Skeletal muscle satellite cell (primary cell): ENCODE measurements at regions not wholly inside any gene's neighbourhood (a gene's known extent, or its start where the extent isn't known, plus 50 kb on each side); places are given as distances from the start of the nearest gene placed in this dataset.

Experiments used
- H3K27me3 ChIP-seq: 2 replicates; pipeline ENCODE4 v1.7.0; 2013; ENCODE audit warnings: low read length; ENCODE audit not compliant: control insufficient read depth, insufficient read depth
- H3K36me3 ChIP-seq: 2 replicates; pipeline ENCODE4 v1.7.0; 2013; ENCODE audit warnings: mild to moderate bottlenecking, control low read depth, low read length; ENCODE audit not compliant: insufficient read depth
- H3K4me1 ChIP-seq: 2 replicates; pipeline ENCODE4 v1.7.0; 2013; ENCODE audit warnings: low read length; ENCODE audit not compliant: control insufficient read depth, insufficient read depth
- H3K4me2 ChIP-seq: 2 replicates; pipeline ENCODE4 v1.7.0; 2013; ENCODE audit warnings: mild to moderate bottlenecking, low read length
- H3K4me3 ChIP-seq: 2 replicates; pipeline ENCODE4 v1.7.0; 2013; ENCODE audit warnings: low read length
- H3K9ac ChIP-seq: 2 replicates; pipeline ENCODE4 v1.7.0; 2013; ENCODE audit warnings: mild to moderate bottlenecking, low read depth, low read length, moderate library complexity
- H3K9me3 ChIP-seq: replicated peaks from 2 replicates; pipeline ENCODE4 v1.7.0; 2013; ENCODE audit warnings: mild to moderate bottlenecking, control low read depth, low read length

- Histone ChIP-seq H3K4me1 (no peaks in the 10 kb centered on the region), H3K27me3 (no peaks in the 10 kb centered on the region), H3K9ac (no peak overlapping the region), H3K4me2 (no peak overlapping the region), H3K36me3 (no peaks in the 10 kb centered on the region), H3K9me3 (no peaks in the 10 kb centered on the region), H3K4me3 (no peak overlapping the region)
Observed at GRCh38 chr9:29822458-29822857, 2249.2 kb upstream of the C9orf72 start.

DNA sequence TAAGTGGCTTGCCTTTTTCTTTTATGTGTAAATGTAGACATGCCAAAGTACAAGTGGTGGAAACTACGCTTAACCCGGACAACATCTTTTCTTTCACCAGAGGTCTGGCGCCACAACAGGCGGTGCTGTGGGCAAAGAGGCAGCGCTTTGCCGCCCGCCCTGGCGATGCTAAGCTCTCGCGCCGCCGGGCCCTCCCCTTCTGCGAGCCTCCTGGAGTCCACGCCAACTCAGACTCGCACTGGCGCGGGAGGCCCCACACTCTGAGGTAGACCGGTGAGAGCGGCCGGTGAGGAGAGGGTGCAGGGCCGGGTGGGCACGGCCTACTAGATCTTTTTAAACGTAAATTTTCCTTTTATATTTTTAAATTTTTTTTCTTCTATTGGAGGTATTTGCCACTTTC is 2253.1 kb upstream of the C9orf72 start:
- Histone ChIP-seq H3K27me3 (no peaks in the 10 kb centered on the region), H3K9me3 (no peaks in the 10 kb centered on the region), H3K4me1 (no peaks in the 10 kb centered on the region), H3K4me3 (no peak overlapping the region), H3K4me2 (no peak overlapping the region), H3K36me3 (no peaks in the 10 kb centered on the region), H3K9ac (no peak overlapping the region)

- Histone ChIP-seq H3K4me2 (no peak overlapping the region), H3K4me1 (no peaks in the 10 kb centered on the region), H3K27me3 (no peaks in the 10 kb centered on the region), H3K4me3 (no peak overlapping the region), H3K36me3 (no peaks in the 10 kb centered on the region), H3K9me3 (no peaks in the 10 kb centered on the region), H3K9ac (no peak overlapping the region)
Observed at GRCh38 chr9:29830821-29831220, 2257.5 kb upstream of the C9orf72 start.

DNA sequence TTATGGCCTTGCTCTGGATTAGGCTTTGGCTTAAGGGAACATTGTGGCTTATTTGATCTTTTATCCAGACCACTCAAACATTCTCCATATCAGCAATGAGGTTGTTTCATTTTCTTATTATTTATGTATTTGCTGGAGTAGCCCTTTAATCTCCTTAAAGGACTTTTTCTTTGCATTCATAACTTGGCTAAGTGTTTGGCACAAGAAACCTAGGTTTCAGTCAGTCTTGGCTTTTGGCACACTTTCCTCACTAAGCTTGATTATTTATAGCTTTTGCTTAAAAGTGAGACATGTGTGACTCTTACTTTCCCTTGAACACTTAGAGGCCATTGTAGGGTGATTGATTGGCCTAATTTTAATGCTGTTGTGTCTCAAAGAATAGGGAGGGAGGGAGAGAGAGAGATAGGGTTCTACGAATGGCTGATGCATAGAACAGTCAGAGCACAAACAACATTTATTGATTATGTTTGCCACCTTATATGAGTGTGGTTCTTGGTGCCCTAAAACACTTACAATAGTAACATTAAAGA is 2265.3 kb upstream of the C9orf72 start:
- H3K9ac ChIP-seq, result no peak overlapping the region
- no peaks in the 10 kb centered on the region for H3K36me3 ChIP-seq
- no peaks in the 10 kb centered on the region for H3K27me3 ChIP-seq
- no peaks in the 10 kb centered on the region for H3K9me3 ChIP-seq
- H3K4me3 ChIP-seq, result no peak overlapping the region
- no peak overlapping the region for H3K4me2 ChIP-seq
- H3K4me1 ChIP-seq, result no peaks in the 10 kb centered on the region

- Histone ChIP-seq H3K4me3 (no peak overlapping the region), H3K9ac (no peak overlapping the region), H3K9me3 (peaks cover 2% of the 10 kb centered on the region), H3K36me3 (no peaks in the 10 kb centered on the region), H3K4me1 (no peaks in the 10 kb centered on the region), H3K27me3 (no peaks in the 10 kb centered on the region), H3K4me2 (no peak overlapping the region)
Observed at GRCh38 chr9:29844251-29844650, 2271.0 kb upstream of the C9orf72 start.

- H3K4me2 ChIP-seq, result no peak overlapping the region
- no peaks in the 10 kb centered on the region for H3K27me3 ChIP-seq
- H3K4me1 ChIP-seq, result no peaks in the 10 kb centered on the region
- H3K4me3 ChIP-seq, result no peak overlapping the region
- H3K9me3 ChIP-seq, result peaks cover 2% of the 10 kb centered on the region
- H3K9ac ChIP-seq, result no peak overlapping the region
- H3K36me3 ChIP-seq, result no peaks in the 10 kb centered on the region
Observed at GRCh38 chr9:29850664-29851063, 2277.4 kb upstream of the C9orf72 start.

DNA sequence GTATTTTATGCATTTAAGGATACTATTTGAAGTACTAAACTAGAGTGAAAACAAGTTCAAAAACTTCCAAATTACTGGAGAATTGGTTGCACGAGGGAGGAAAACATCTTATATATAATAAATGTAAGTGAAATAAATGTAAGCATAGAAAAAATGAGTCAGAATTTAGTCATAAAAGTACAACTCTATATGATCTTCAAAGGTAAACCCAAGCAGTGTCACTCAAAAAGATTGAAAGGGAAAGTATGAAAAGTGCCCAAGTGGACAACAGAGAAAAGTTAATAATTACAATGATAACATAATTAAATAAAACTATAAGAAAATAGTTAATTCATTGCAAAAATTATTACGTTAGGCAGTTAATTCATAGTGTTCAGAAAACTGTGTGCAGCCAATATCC is 2288.5 kb upstream of the C9orf72 start:
- H3K4me3 ChIP-seq, result no peak overlapping the region
- H3K9ac ChIP-seq, result no peak overlapping the region
- H3K36me3 ChIP-seq, result no peaks in the 10 kb centered on the region
- H3K4me2 ChIP-seq, result no peak overlapping the region
- no peaks in the 10 kb centered on the region for H3K4me1 ChIP-seq
- H3K9me3 ChIP-seq, result no peaks in the 10 kb centered on the region
- H3K27me3 ChIP-seq, result no peaks in the 10 kb centered on the region

DNA sequence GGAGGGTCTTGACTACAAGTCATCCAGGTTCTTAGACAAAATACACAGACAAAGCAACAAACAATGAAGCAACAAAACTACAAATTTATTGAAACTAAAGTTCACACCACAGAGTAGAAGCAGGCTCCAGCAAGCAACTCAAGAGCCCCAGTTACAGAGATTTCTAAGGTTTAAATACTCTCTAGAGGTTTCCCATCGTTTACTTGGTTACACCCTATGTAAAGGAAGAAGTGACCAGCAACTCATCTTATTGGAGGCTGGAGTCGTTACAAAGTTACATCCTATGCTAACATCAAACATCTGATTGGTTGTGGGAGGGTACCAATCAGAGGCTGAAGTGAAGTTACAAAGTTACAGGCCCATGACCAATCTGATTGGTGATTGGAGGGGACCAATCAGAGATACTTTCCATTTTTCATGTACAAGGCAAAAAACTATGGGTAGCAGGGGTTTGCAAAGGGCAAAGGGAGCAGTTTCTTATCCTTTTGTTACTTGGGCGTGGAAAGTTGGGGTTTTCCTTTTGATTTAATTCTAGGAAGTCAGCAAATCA is 2292.6 kb upstream of the C9orf72 start:
- no peaks in the 10 kb centered on the region for H3K27me3 ChIP-seq
- H3K4me1 ChIP-seq, result no peaks in the 10 kb centered on the region
- H3K9me3 ChIP-seq, result no peaks in the 10 kb centered on the region
- H3K4me2 ChIP-seq, result no peak overlapping the region
- no peak overlapping the region for H3K4me3 ChIP-seq
- no peak overlapping the region for H3K9ac ChIP-seq
- H3K36me3 ChIP-seq, result no peaks in the 10 kb centered on the region

GRCh38 chr9:29866556-29866955 is 2293.3 kb upstream of the C9orf72 start:
- H3K9me3 ChIP-seq, result no peaks in the 10 kb centered on the region

DNA sequence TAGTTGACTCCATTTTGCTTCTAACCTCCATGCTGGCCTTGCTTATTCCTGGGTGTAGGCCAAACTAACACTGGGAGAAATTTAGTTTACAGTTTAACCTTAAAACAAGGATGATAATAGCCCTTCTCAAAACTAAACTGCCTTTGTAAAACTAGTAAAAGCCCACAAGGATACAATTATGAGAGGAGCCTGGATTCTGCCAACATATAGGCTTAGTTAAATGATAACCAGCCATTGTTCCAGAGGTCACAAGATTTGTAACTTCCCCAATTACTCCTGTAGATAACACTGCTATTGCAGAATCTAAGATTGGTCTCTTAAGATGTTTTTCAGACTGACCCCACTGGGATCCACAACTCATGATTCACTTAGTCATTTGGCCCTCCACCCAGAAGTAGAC is 2300.3 kb upstream of the C9orf72 start:
- Histone ChIP-seq H3K27me3 (no peaks in the 10 kb centered on the region), H3K4me2 (no peak overlapping the region), H3K4me1 (no peaks in the 10 kb centered on the region), H3K4me3 (no peak overlapping the region), H3K9ac (no peak overlapping the region), H3K9me3 (no peaks in the 10 kb centered on the region), H3K36me3 (no peaks in the 10 kb centered on the region)

More at GRCh38 chr9:29866556-29866955, 2293.3 kb upstream of the C9orf72 start:
- Histone ChIP-seq H3K27me3 (no peaks in the 10 kb centered on the region), H3K36me3 (no peaks in the 10 kb centered on the region), H3K9ac (no peak overlapping the region), H3K4me3 (no peak overlapping the region), H3K4me1 (no peaks in the 10 kb centered on the region), H3K4me2 (no peak overlapping the region)

- H3K36me3 ChIP-seq, result no peaks in the 10 kb centered on the region
- no peaks in the 10 kb centered on the region for H3K27me3 ChIP-seq
- no peaks in the 10 kb centered on the region for H3K4me1 ChIP-seq
- no peak overlapping the region for H3K4me3 ChIP-seq
- no peaks in the 10 kb centered on the region for H3K9me3 ChIP-seq
- H3K9ac ChIP-seq, result no peak overlapping the region
- H3K4me2 ChIP-seq, result no peak overlapping the region
Observed at GRCh38 chr9:29875547-29875946, 2302.3 kb upstream of the C9orf72 start.

- Histone ChIP-seq H3K27me3 (no peaks in the 10 kb centered on the region), H3K4me1 (no peaks in the 10 kb centered on the region), H3K9me3 (no peaks in the 10 kb centered on the region), H3K4me3 (no peak overlapping the region), H3K36me3 (no peaks in the 10 kb centered on the region), H3K4me2 (no peak overlapping the region), H3K9ac (no peak overlapping the region)
Observed at GRCh38 chr9:29882767-29883166, 2309.5 kb upstream of the C9orf72 start.
